ENCODE measurements at regions not wholly inside any gene's neighbourhood (a gene's known extent, or its start where the extent isn't known, plus 50 kb on each side); places are given as distances from the start of the nearest gene placed in this dataset.

- TF ChIP-seq CTCF (IDR thresholded peaks at IDR 0.05), result no peak
Observed at GRCh38 chr4:104811727-104812126, 317.0 kb upstream of the CXXC4 start.

- TF ChIP-seq CTCF (IDR thresholded peaks at IDR 0.05), result no peak
Observed at GRCh38 chr4:104815665-104816064, 321.0 kb upstream of the CXXC4 start.

GRCh38 chr4:104818579-104818978 lies 323.9 kb upstream of the CXXC4 start:
- TF ChIP-seq CTCF (IDR thresholded peaks at IDR 0.05), result no peak

GRCh38 chr4:104826171-104826570 lies 320.5 kb upstream of the TET2 start:
- TF ChIP-seq CTCF (IDR thresholded peaks at IDR 0.05), result no peak

GRCh38 chr4:104829761-104830160 lies 316.9 kb upstream of the TET2 start:
- no peak for TF ChIP-seq CTCF (IDR thresholded peaks at IDR 0.05)

- no peak for TF ChIP-seq CTCF (IDR thresholded peaks at IDR 0.05)
Observed at GRCh38 chr4:104848597-104849225, 298.0 kb upstream of the TET2 start.

- no peak for TF ChIP-seq CTCF (IDR thresholded peaks at IDR 0.05)
Observed at GRCh38 chr4:104859601-104860237, 287.0 kb upstream of the TET2 start.
